ENCODE measurements at regions not wholly inside any gene's neighbourhood (a gene's known extent, or its start where the extent isn't known, plus 50 kb on each side); places are given as distances from the start of the nearest gene placed in this dataset.

GRCh38 chr6:156046841-156047449 lies 591.3 kb upstream of the NOX3 start:
- DNase-seq (ENCODE audit: low spot score) = no peak

- no peak for DNase-seq (ENCODE audit: low spot score)
These were observed 590.6 kb upstream of the NOX3 start for GRCh38 chr6:156046268-156046665.

DNA sequence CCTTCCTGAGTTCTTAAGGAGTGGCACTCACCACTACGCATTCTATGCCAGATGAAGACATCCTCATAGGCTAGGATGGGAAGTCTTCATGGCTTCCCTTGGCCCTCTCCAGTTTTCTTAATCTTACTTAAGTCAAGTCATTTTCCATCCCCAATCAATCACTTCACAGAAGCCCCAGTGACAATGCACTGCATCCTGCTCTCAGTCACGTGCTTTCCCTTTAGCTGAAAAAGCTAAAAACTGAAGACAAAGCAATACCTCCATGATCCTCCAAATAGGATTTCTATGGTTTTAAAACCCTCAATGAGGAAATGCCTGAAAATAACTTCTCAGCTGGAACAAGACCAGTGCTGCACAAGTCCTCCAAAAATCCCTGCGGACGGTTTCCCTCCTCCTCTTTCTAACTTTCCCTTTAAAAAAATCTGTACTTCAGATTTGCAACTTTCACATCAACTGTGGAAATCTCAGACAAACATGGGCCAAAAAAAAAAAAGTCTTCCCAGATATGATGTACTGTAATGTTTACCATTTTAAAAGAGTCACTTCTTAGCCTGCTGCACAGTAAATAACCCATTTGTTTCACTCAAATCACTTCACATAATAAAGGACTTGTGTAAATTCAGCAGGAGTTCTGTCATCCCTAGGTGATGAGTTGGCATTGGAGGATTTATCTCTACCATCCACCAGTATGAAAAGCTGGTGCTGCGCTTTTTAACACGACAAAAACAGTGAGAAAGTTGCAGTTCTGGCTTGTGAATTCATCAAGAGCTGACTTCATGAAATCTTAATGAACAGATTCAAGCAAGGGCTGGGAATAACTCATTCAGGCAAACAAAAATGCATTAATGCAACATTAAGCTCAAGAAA lies 590.0 kb upstream of the NOX3 start:
- DNase-seq (ENCODE audit: low spot score) = no peak

- no peak for DNase-seq (ENCODE audit: low spot score)
These were observed 578.0 kb upstream of the NOX3 start for GRCh38 chr6:156033598-156033997.

GRCh38 chr6:156031516-156031915 lies 575.9 kb upstream of the NOX3 start:
- no peak for DNase-seq (ENCODE audit: low spot score)

DNA sequence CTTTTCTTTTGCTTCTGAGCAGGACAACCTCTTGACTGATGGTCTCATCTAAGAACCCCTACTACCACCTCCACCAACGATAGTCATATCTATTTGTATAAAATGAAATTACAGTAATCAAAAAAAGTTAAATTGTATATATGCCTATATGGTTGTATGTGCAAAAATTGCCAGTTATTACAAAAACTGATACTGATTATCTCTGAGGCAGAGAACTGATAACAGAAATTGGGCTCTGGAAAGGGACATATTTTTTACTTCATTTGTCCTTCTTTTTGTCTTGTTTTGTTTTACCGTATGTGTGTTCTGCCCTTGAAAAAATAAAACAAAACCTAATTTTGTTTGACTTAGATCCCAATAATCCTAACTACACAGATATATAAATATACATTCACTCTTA lies 574.4 kb upstream of the NOX3 start:
- DNase-seq (ENCODE audit: low spot score) = no peak

- no peak for DNase-seq (ENCODE audit: low spot score)
These were observed 573.8 kb upstream of the NOX3 start for GRCh38 chr6:156029286-156029985.

- no peak for DNase-seq (ENCODE audit: low spot score)
These were observed 572.9 kb upstream of the NOX3 start for GRCh38 chr6:156028335-156029131.

- no peak for DNase-seq (ENCODE audit: low spot score)
These were observed 571.6 kb upstream of the NOX3 start for GRCh38 chr6:156027248-156027626.

- DNase-seq (ENCODE audit: low spot score) = no peak
These were observed 571.0 kb upstream of the NOX3 start for GRCh38 chr6:156026486-156027247.

- no peak for DNase-seq (ENCODE audit: low spot score)
These were observed 568.7 kb upstream of the NOX3 start for GRCh38 chr6:156024339-156024738.

GRCh38 chr6:156021746-156022396 lies 566.2 kb upstream of the NOX3 start:
- DNase-seq (ENCODE audit: low spot score) = no peak

DNA sequence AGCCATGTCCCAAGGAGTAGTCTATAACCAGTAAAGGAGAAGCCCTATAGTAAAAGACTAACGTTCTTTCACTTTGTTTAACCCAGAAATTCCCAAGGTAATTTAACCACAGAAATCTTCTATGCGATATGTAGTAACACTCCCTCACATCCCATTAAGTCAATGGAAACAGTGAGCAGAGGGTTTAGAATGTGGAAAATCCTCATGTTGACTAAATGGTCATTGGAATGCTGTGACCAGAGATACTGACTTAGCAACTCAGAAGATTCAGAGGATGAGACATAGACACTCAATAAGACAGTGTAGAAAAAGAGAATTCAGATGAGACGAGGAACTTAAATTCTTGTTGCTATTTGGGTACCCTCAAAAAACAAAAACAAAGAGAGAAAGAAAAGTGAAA lies 562.2 kb upstream of the NOX3 start:
- DNase-seq (ENCODE audit: low spot score) = no peak

- DNase-seq (ENCODE audit: low spot score) = no peak
These were observed 560.7 kb upstream of the NOX3 start for GRCh38 chr6:156016186-156016976.

DNA sequence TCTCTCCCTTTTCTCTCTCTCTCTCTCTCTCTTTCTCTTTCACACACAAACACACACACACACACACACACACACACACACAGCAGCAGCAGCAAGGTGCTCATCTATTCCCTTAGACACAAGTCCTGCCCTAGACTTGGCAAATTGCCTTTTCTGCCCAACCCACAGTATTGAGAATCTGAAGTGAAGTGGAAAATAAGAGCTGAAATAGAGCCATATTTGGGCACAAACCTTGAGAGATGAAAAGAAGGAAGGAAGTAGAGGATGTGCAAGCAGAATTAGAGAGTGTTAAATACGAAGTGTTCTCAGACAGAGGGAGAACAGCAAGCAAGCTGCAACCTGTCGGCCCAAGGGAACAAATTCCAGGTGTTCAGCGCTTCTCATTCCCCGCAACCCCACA lies 557.5 kb upstream of the NOX3 start:
- no peak for DNase-seq (ENCODE audit: low spot score)

DNA sequence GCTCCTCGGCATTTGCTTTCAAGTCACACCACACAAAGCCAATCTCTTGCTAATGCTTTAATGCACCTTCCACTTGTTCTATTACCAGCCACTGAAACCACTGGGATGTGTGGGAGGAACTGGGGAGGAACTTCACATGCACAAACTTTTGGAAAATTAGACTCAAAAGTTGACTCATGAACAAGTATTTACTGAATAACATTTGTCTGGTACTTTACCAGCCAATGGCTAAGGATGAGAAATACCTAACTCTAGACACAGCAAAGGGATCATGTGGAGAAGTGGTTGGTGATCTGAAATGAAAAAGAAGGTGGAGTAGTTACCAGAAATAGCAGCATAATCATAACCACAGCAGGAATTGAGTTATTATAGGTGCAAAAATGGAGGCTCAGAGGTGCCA lies 554.0 kb upstream of the NOX3 start:
- DNase-seq (ENCODE audit: low spot score) = no peak

DNA sequence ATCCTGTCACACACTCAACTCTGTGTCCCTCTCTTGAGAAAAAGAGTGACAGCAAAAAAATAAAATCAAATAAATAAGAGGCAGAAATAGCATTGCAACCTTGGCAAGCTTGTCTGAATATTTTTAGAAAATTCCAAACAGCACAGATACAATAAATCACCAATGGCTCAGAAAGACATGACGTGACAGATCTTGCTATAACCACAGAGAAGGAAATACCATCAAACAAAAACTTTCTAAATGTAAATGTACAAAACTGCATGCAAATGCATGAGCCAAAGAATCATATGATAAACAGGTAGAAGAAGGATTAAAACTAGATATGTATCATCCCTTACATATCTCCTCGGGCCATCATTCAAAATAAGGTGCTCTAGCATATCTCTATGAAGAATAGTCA lies 549.2 kb upstream of the NOX3 start:
- no peak for DNase-seq (ENCODE audit: low spot score)

DNA sequence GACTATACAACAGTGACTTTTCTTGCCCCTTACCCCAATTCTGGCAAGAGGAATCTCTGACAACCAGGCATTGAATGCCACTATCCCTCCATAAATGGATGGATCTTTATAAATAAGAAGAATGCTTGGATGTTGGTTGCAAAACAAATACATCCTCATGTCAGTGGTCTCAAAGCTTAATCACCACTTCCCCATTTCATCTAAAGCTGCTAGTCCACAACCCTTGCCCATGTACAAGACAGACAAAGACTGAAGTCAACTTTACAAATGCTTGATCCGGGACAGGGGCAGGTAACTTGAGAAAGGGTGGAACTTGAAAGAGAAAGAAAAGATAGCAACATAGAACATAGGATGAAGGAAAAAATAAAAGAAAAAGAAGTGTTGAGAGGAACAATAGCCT lies 540.5 kb upstream of the NOX3 start:
- no peak for DNase-seq (ENCODE audit: low spot score)

DNA sequence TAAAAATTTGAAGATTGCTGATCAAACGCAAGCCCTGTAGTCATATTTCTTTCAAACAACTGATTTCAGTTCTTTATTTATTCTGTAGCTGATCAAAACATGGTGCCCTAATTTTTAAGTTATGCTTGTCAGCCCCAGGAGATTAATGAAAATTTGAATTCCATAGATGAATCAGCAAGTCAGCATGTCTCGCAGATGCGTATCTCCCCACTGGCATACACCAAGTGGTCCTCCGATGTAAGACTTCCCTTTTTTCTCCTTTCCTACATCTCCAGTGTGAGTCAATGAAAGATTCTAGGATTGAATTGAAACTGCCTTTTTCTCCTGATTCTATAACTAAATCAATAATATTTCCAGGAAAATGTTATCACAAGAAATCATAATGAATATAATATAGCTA lies 539.6 kb upstream of the NOX3 start:
- no peak for DNase-seq (ENCODE audit: low spot score)

- no peak for DNase-seq (ENCODE audit: low spot score)
These were observed 538.4 kb upstream of the NOX3 start for GRCh38 chr6:155994086-155994485.
